GM19043 (cell line): ENCODE measurements at regions not wholly inside any gene's neighbourhood (a gene's known extent, or its start where the extent isn't known, plus 50 kb on each side); places are given as distances from the start of the nearest gene placed in this dataset.
A peak's percentile ranks its signal among the peaks of the same experiment; 100 is the strongest.
"Not testable (repeated sequence)": the region's sequence is repeated elsewhere in the genome, so short reads cannot be mapped to it uniquely, and the experiment has no call there.

Experiments used
- ATAC-seq: cut with Tn5 transposase; IDR thresholded peaks from one replicate; pipeline ENCODE4 v1.9.1; 2021; ENCODE audit warnings: low read depth; ENCODE audit not compliant: unreplicated experiment

DNA sequence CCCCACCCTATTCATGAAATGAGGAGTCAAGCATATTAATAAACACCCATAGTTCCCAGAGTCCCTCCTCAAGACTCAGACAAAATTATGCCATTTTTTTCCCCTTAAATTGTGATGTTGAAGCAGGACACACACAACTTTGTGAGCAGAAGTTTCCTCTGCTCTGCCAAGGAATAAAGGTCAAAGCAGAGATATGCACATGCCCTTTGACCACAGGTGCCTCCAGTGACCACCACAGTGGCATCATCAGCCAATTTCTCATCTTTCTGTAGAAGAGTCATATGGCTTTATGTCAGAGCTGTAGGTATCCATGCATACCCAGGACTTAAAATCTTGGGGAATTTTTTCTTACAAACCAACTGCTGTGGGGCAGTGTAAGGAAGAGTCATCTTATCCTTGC lies 304.4 kb upstream of the GADL1 start:
- ATAC-seq, result no peak

DNA sequence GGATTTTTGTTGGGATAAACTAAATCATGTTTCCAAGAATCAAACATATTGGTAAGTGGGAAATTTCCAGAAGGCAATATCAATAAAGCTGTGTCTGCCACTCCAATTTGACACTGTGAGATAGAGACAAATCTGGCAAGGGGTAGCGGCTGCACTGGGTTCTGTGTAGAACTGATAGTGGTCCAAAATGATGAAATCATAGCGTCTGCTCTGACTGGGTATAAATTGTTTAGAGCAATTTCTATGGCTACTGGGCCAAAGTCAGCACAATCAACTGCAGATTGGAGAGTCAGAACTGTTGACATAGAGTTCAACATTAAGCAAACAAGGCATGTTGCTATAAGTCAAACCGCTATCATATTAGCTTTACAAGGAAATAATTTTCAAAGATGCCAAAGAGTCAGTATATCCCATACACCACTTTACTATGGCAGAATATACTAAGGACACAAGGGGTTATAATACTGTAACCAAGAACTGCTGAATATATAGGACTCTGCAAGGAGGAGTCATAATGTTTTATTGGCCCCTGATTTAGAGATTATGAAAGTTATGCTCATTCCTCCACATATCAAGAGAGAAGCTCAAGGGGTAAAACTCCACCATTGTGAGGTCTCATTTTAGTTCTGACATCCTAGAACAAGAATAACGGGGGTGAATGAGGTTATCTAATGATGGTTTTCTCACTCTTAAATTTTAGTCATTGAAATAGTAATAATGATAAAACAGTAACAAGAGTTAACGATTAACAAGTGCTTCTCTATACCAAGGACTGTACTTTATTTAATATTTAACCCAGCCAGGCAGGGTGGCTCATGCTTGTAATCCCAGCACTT lies 309.7 kb upstream of the GADL1 start:
- ATAC-seq, result no peak

GRCh38 chr3:31204796-31205056 lies 310.3 kb upstream of the GADL1 start:
- not testable (repeated sequence) for ATAC-seq

- ATAC-seq, result no peak
Observed at GRCh38 chr3:31210068-31210645, 315.7 kb upstream of the GADL1 start.

GRCh38 chr3:31213869-31214486 lies 318.7 kb upstream of the STT3B start:
- ATAC-seq, result peak; percentile 66

GRCh38 chr3:31218082-31218481 lies 314.6 kb upstream of the STT3B start:
- no peak for ATAC-seq

GRCh38 chr3:31219131-31219843 lies 313.4 kb upstream of the STT3B start:
- peak; percentile 60 for ATAC-seq

GRCh38 chr3:31220431-31220830 lies 312.3 kb upstream of the STT3B start:
- no peak for ATAC-seq

DNA sequence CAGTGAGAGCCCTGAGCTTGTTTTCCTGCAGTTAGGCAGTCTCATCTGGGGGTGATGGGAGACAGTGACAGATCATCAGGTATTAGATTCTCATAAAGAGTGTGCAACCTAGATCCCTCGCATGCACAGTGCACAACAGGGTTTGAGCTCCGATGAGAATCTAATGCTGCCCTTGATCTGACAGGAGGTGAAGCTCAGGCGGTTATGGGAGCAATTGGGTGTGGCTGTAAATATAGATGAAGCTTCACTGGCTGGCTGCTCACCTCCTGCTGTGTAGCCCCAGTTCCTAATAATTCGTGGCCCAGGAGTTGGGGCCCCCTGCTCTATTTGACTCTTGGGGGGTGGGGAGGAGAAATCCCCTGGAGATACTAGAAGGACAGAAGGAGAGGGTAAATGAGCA lies 309.4 kb upstream of the STT3B start:
- ATAC-seq, result no peak

GRCh38 chr3:31224936-31225335 lies 307.8 kb upstream of the STT3B start:
- ATAC-seq, result no peak

- ATAC-seq, result no peak
Observed at GRCh38 chr3:31225923-31226322, 306.8 kb upstream of the STT3B start.

DNA sequence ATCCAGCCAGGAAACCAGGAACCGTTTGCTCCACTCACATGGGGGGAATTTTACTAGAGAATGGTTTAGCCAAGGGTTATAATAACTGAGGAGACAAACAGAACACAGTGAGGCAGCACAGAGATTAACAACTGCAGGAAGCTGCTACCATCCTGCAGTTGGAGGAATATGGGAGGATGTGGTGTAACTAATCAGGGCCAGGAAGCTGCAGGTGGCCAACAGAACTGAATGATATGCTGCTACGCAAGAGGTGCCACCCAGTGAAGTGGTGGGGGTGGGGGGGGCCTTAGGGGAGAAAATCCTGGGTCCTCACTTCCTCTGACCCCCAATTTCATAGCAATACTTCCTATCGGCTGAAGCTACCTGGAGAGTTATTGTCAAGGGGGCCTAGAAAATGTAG lies 306.4 kb upstream of the STT3B start:
- ATAC-seq, result no peak

- ATAC-seq, result no peak
Observed at GRCh38 chr3:31227131-31227562, 305.6 kb upstream of the STT3B start.

DNA sequence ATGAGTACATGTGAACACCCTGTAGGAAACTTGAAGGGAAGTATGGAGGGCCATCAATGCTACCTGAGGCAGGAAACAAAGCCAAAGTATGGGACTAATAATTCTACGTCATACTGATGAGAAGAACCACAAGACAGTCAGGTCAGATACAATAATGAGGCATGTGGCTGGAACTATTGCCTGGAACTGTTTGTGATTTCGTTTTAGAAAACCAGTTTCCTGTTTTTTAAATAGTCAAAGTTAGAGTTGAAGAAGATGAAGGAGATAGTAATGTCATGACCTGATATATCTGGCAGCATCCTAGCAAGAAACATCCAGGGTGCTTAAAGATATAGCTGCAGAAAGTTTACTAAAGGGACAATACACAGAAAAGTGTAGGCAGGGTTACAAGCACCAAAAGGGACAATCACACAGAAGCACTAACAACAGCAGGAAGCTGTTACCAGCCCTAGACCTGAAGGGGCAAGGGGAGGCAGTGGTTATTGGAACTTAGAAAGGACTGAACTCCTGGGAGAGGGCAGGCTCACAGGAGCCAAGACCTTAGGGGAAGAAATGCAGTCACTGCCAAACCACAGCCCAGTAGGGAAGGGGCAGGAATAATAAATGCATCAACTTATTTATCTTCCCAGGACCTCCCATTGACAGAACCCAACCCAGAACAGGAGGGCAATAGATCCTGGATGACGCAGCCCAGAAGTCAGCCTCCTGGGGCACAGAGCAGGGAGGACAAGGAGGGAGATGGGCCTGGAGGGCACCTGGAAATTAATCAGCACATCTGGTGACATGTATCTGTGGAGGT lies 302.1 kb upstream of the STT3B start:
- no peak for ATAC-seq

- ATAC-seq, result peak; percentile 32
Observed at GRCh38 chr3:31232055-31233025, 300.4 kb upstream of the STT3B start.

DNA sequence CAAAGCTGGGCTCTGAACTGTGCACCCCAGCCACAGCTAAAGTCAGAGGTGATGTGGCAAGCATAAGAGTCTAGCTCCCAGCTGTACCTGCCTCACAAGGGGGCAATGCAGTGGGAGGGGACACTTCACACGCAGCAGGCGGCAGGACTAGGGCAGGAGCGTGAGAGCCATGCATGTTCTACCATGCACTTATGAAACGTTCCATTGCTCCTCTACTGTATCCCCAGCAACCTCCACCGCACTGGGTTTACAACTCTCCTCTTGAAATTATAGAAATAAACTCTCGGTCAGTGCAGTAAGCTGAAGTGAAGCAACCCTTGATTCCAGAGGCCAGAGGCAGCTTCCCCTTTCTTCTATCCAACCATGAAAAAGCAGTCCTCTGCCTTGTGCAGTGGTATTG lies 298.6 kb upstream of the STT3B start:
- no peak for ATAC-seq

- ATAC-seq, result no peak
Observed at GRCh38 chr3:31235062-31235700, 297.5 kb upstream of the STT3B start.

DNA sequence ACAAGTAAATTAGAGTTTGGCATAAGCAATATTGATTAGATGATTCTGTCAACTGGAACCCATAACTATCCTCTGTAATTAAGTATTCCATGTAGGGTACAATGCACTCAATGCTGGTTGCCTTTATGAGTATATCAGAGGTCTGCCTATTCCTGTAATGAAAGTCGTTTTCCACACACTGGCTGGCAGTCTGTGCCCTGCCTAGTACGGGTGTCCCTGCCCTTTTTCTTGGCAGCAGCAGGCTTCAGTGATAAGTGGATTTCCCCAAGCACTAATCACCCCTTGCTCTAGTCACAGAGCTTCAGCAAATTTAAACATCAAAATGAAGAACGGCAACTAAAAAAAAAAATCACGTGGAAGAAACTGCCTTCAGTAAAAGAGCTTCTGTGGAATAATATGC lies 294.8 kb upstream of the STT3B start:
- no peak for ATAC-seq

- ATAC-seq, result no peak
Observed at GRCh38 chr3:31240013-31240412, 292.7 kb upstream of the STT3B start.
